CD14-positive monocyte (primary cell): ENCODE measurements at regions not wholly inside any gene's neighbourhood (a gene's known extent, or its start where the extent isn't known, plus 50 kb on each side); places are given as distances from the start of the nearest gene placed in this dataset.

Experiments used
- DNase-seq, 3 donors: peaks; one replicate each; pipeline ENCODE4 v3.0.0-alpha.2; 2011 to 2022
- H2AFZ ChIP-seq: 2 replicates; pipeline ENCODE4 v1.6.0; 2012; ENCODE audit warnings: mild to moderate bottlenecking, low read depth, low read length, inconsistent platforms; ENCODE audit not compliant: insufficient read depth, poor library complexity, severe bottlenecking
- H3K27ac ChIP-seq, 2 donors: 1 replicate in 1 of 2; 2 replicates in 1 of 2; pipeline ENCODE4 v1.5.1; 2012 to 2013; ENCODE audit warnings: low read length in 2 of 2, control low read depth in 1 of 2, inconsistent platforms in 1 of 2, low read depth in 1 of 2, mild to moderate bottlenecking in 1 of 2
- H3K27me3 ChIP-seq, 2 donors: one replicate each; pipeline versions ENCODE4 v1.6.0 to v1.6.1; 2011 to 2013; ENCODE audit warnings: low read length in 2 of 2; ENCODE audit not compliant: control insufficient read depth in 2 of 2, insufficient read depth in 2 of 2
- H3K36me3 ChIP-seq, 2 donors: replicated peaks in 1 of 2; 1 replicate in 1 of 2; 2 replicates in 1 of 2; pipeline versions ENCODE4 v1.5.1 to v1.6.1; 2012 to 2013; ENCODE audit warnings: low read length in 2 of 2, control low read depth in 1 of 2, inconsistent platforms in 1 of 2, mild to moderate bottlenecking in 1 of 2; ENCODE audit not compliant: insufficient read depth in 2 of 2, control insufficient read depth in 1 of 2
- H3K4me1 ChIP-seq, 2 donors: 1 replicate in 1 of 2; 2 replicates in 1 of 2; pipeline versions ENCODE4 v1.5.1 to v1.6.1; 2012 to 2013; ENCODE audit warnings: low read length in 2 of 2, control low read depth in 1 of 2, inconsistent platforms in 1 of 2, mild to moderate bottlenecking in 1 of 2, moderate library complexity in 1 of 2; ENCODE audit not compliant: insufficient read depth in 2 of 2, control insufficient read depth in 1 of 2
- H3K4me2 ChIP-seq: replicated peaks from 2 replicates; pipeline ENCODE3; 2012; ENCODE audit warnings: low read length, moderate library complexity, mild to moderate bottlenecking; ENCODE audit not compliant: poor library complexity, severe bottlenecking; ENCODE audit errors: extremely low read depth
- H3K4me3 ChIP-seq, 3 experiments: fragments of 200-600 bp in 1 of 3; sonication (generic) in 1 of 3; replicated peaks in 1 of 3; 1 replicate in 2 of 3; 2 replicates in 1 of 3; pipeline ENCODE4 v1.5.1; 2011 to 2013; ENCODE audit warnings: low read length in 3 of 3, mild to moderate bottlenecking in 3 of 3, control low read depth in 2 of 3, low read depth in 2 of 3, inconsistent platforms in 1 of 3, moderate library complexity in 1 of 3
- H3K79me2 ChIP-seq: 2 replicates; pipeline ENCODE4 v1.6.0; 2012; ENCODE audit warnings: mild to moderate bottlenecking, control low read depth, inconsistent platforms, low read length, moderate library complexity; ENCODE audit not compliant: insufficient read depth
- H3K9ac ChIP-seq: 2 replicates; pipeline ENCODE4 v1.6.0; 2017; ENCODE audit warnings: low read length, mild to moderate bottlenecking; ENCODE audit not compliant: insufficient read depth, poor library complexity, severe bottlenecking
- H3K9me3 ChIP-seq, 2 donors: replicated peaks in 1 of 2; 1 replicate in 1 of 2; 2 replicates in 1 of 2; pipeline versions ENCODE4 v1.5.1 to v1.6.1; 2012 to 2013; ENCODE audit warnings: low read length in 2 of 2, control low read depth in 1 of 2; ENCODE audit not compliant: control insufficient read depth in 1 of 2, insufficient read depth in 1 of 2
- H4K20me1 ChIP-seq: 2 replicates; pipeline ENCODE4 v1.6.0; 2012; ENCODE audit warnings: mild to moderate bottlenecking, low read length, control low read depth, moderate library complexity; ENCODE audit not compliant: insufficient read depth
- H3K27ac Mint-ChIP-seq, 7 donors: one replicate each; pipeline ENCODE4 v1.8.0; 2020; ENCODE audit warnings: mild to moderate bottlenecking in 7 of 7, mixed read lengths in 7 of 7, moderate library complexity in 6 of 7, inconsistent platforms in 2 of 7
- H3K27me3 Mint-ChIP-seq, 3 donors: one replicate each; pipeline ENCODE4 v1.8.0; 2021 to 2022; ENCODE audit warnings: low read depth in 3 of 3, mild to moderate bottlenecking in 3 of 3, mixed read lengths in 3 of 3, moderate library complexity in 3 of 3, inconsistent platforms in 1 of 3
- H3K36me3 Mint-ChIP-seq, 2 donors: one replicate each; pipeline ENCODE4 v1.8.0; 2020; ENCODE audit warnings: mixed read lengths in 2 of 2, inconsistent platforms in 1 of 2, mild to moderate bottlenecking in 1 of 2
- H3K4me1 Mint-ChIP-seq: one replicate; pipeline ENCODE4 v1.8.0; 2020; ENCODE audit warnings: mild to moderate bottlenecking, mixed read lengths
- H3K4me3 Mint-ChIP-seq, 2 donors: one replicate each; pipeline ENCODE4 v1.8.0; 2020; ENCODE audit warnings: mild to moderate bottlenecking in 2 of 2, mixed read lengths in 2 of 2, moderate library complexity in 1 of 2
- H3K9me3 Mint-ChIP-seq, 7 donors: one replicate each; pipeline ENCODE4 v1.8.0; 2020 to 2022; ENCODE audit warnings: mixed read lengths in 7 of 7, mild to moderate bottlenecking in 6 of 7, moderate library complexity in 6 of 7, inconsistent platforms in 2 of 7
- WGBS: methylation state at CpG from one replicate; pipeline ENCODE4 v1.1.5; 2013; ENCODE audit warnings: missing lambda C conversion rate; ENCODE audit not compliant: insufficient coverage; 5-methylcytosine and 5-hydroxymethylcytosine counted together
- intact Hi-C, 2 donors: fragments of 100-400 bp; cut with micrococcal nuclease; formaldehyde crosslinking; loops; one replicate each; pipeline versions ENCODE4 v1.15.0 to v1.15.1; 2023
- TF ChIP-seq, protein P1 (sequence below): fragments of 200-600 bp; IDR thresholded peaks from one replicate; pipeline ENCODE4 v1.8.0; 2022; ENCODE audit warnings: antibody characterized with exemption, mild to moderate bottlenecking

DNA sequence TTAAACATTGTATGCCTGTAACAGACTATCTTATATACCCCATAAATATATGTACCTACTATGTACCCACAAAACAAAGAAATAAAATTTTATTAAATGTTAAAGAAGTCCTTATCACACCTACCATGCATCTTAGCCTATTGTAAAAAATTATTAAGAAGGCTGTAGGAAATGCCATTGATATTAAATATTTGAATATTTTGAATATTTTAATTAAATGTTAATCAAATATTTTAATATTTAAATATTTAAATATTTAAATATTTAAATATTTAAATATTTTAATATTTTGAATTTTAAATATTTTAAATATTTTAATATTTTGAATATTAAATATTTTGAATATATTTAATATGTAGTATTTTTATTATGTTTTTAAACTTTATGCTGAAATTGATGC, 331.5 kb upstream of the ATP10B start:
- Mint-ChIP-seq H3K4me3 (no peak overlapping the region), H3K9me3 (peaks cover 0 to 6% (median 0%) of the 10 kb centered on the region in 7 donors), H3K27me3 (no peaks in the 10 kb centered on the region), H3K36me3 (no peaks in the 10 kb centered on the region), H3K4me1 (no peaks in the 10 kb centered on the region), H3K27ac (no peak overlapping the region)
- Histone ChIP-seq H3K9ac (no peak overlapping the region), H3K27ac (no peak overlapping the region), H3K79me2 (no peaks in the 10 kb centered on the region), H3K27me3 (no peaks in the 10 kb centered on the region), H3K4me1 (no peaks in the 10 kb centered on the region), H3K4me3 (no peak overlapping the region), H3K9me3 (no peaks in the 10 kb centered on the region), H3K4me2 (no peak overlapping the region), H3K36me3 (no peaks in the 10 kb centered on the region), H2AFZ (no peak overlapping the region), H4K20me1 (no peaks in the 10 kb centered on the region)
- intact Hi-C loops: no loop called here
- no peak for DNase-seq
- TF ChIP-seq, protein P1, sequence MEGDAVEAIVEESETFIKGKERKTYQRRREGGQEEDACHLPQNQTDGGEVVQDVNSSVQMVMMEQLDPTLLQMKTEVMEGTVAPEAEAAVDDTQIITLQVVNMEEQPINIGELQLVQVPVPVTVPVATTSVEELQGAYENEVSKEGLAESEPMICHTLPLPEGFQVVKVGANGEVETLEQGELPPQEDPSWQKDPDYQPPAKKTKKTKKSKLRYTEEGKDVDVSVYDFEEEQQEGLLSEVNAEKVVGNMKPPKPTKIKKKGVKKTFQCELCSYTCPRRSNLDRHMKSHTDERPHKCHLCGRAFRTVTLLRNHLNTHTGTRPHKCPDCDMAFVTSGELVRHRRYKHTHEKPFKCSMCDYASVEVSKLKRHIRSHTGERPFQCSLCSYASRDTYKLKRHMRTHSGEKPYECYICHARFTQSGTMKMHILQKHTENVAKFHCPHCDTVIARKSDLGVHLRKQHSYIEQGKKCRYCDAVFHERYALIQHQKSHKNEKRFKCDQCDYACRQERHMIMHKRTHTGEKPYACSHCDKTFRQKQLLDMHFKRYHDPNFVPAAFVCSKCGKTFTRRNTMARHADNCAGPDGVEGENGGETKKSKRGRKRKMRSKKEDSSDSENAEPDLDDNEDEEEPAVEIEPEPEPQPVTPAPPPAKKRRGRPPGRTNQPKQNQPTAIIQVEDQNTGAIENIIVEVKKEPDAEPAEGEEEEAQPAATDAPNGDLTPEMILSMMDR: no peak

DNA sequence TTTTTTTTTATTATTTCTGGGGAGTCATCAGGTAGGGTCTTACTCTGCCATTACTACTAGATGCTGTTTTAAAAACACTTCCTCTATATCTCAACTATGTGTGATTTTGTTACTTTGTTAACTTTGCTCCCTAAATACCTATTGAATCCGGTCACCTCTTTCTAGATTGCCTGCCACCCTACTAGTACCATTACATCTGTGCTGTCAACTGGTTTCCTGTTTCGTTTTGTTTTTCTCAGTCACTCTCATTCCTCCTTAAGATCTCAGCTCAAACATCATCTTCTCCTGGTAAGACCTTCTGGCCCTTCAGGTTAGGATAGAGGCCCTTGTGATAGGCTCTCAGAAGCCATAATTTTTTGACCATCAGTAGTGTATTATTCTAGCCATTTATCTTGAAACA, 324.2 kb upstream of the ATP10B start:
- TF ChIP-seq, protein P1: no peak
- no peak overlapping the region for H3K9ac ChIP-seq
- Mint-ChIP-seq H3K4me1 (no peaks in the 10 kb centered on the region), H3K27ac (no peak overlapping the region), H3K4me3 (no peak overlapping the region), H3K36me3 (no peaks in the 10 kb centered on the region), H3K27me3 (no peaks in the 10 kb centered on the region), H3K9me3 (peaks cover 0 to 6% (median 0%) of the 10 kb centered on the region in 7 donors)
- H3K27ac ChIP-seq: no peak overlapping the region
- H3K27me3 ChIP-seq: no peaks in the 10 kb centered on the region
- H3K4me3 ChIP-seq: no peak overlapping the region
- H2AFZ ChIP-seq: no peak overlapping the region
- DNase-seq: no peak
- H3K36me3 ChIP-seq: no peaks in the 10 kb centered on the region
- H3K4me2 ChIP-seq: no peak overlapping the region
- H4K20me1 ChIP-seq: no peaks in the 10 kb centered on the region
- intact Hi-C loops: no loop called here
- WGBS: 80% methylated on average over 2 of the region's 2 CpGs
- H3K9me3 ChIP-seq: no peaks in the 10 kb centered on the region
- no peaks in the 10 kb centered on the region for H3K4me1 ChIP-seq
- H3K79me2 ChIP-seq: no peaks in the 10 kb centered on the region
